Fibroblast of pulmonary artery (primary cell): ENCODE measurements at regions not wholly inside any gene's neighbourhood (a gene's known extent, or its start where the extent isn't known, plus 50 kb on each side); places are given as distances from the start of the nearest gene placed in this dataset.
A peak's percentile ranks its signal among the peaks of the same experiment; 100 is the strongest.

Experiments
- DNase-seq: peaks from one replicate; pipeline ENCODE4 v3.0.0-alpha.2; 2010; ENCODE audit warnings: low read depth
- H3K4me3 ChIP-seq: replicated peaks from 2 replicates; pipeline ENCODE4 v1.5.1; 2011; ENCODE audit warnings: low read depth, mild to moderate bottlenecking, control low read depth, low read length, moderate library complexity
- CTCF ChIP-seq: IDR thresholded peaks from 2 replicates; pipeline ENCODE4 v1.5.1; 2011; ENCODE audit warnings: mild to moderate bottlenecking, control low read depth, low read length, inconsistent platforms; ENCODE audit errors: missing control alignments

GRCh38 chr4:45007508-45007907 lies 281.2 kb upstream of the GNPDA2 start:
- no peak for TF ChIP-seq CTCF

GRCh38 chr4:45006078-45006477 lies 279.7 kb upstream of the GNPDA2 start:
- TF ChIP-seq CTCF: no peak
- DNase-seq: no peak
- H3K4me3 ChIP-seq: no peak overlapping the region

More at GRCh38 chr4:45007508-45007907, 281.2 kb upstream of the GNPDA2 start:
- DNase-seq: no peak
- no peak overlapping the region for H3K4me3 ChIP-seq

- peak; percentile 1 for DNase-seq
- TF ChIP-seq CTCF: no peak
- H3K4me3 ChIP-seq: no peak overlapping the region
Observed at GRCh38 chr4:45004847-45005565, 278.6 kb upstream of the GNPDA2 start.

GRCh38 chr4:45004326-45004725 lies 278.0 kb upstream of the GNPDA2 start:
- TF ChIP-seq CTCF: no peak
- no peak overlapping the region for H3K4me3 ChIP-seq
- DNase-seq: no peak

- TF ChIP-seq CTCF: no peak
- DNase-seq: no peak
- no peak overlapping the region for H3K4me3 ChIP-seq
Observed at GRCh38 chr4:44996276-44996845, 270.0 kb upstream of the GNPDA2 start.

GRCh38 chr4:44988011-44988410 lies 261.7 kb upstream of the GNPDA2 start:
- no peak for DNase-seq

More at GRCh38 chr4:44988011-44988410, 261.7 kb upstream of the GNPDA2 start:
- no peak for TF ChIP-seq CTCF
- no peak overlapping the region for H3K4me3 ChIP-seq
